UCSD-AML1 (cell line): ENCODE measurements at regions not wholly inside any gene's neighbourhood (a gene's known extent, or its start where the extent isn't known, plus 50 kb on each side); places are given as distances from the start of the nearest gene placed in this dataset.
"Not testable (repeated sequence)": the region's sequence is repeated elsewhere in the genome, so short reads cannot be mapped to it uniquely, and the experiment has no call there.

Source experiments
- DNase-seq: peaks from one replicate; lab custom pipeline; 2025; ENCODE audit not compliant: unreplicated experiment; lab: John Stamatoyannopoulos, UW

DNA sequence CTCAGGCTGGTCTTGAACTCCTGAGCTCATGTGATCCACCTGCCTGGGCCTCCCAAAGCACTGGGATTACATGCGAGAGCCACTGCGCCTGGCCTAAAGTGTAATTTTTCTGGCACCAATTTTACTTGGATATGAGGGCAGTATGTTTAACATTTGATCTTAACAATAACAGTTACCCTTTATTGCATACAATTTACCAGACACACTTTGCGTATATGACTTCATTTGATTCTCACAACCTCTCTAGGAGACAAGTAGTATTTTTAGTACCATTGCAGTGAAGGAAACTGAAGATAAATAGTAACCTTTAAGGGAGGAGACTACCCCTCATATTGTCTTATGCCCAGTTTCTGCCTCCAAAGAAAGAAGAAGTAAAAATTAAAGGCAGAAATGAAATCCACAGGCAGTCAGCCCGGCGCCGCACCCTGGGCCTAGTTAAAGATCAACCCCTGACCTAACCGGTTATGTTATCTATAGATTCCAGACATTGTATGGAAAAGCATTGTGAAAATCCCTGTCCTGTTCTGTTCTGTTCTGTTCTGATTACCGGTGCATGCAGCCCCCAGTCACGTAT is 54.0 kb downstream of the CYP26A1 start:
- DNase-seq = not testable (repeated sequence)

DNA sequence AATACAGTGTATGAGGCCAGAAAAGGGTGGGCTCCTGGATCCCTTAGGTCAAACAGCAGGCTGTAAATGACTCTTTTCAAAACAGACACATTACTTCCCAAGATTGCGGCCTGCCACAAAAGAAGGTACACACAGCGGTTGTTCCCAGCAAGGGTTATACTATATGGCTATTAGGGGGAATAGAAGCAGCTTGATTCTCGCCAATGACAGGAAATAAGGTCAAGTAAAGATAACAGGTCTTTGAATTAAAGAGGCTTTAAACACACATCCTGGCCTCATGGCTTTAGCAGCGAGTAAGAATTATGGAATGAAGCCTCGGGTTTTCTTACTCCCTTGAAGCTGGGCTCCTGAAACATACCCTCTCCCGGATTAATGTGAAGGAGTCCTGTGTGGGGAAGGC is 58.3 kb downstream of the CYP26A1 start:
- no peak for DNase-seq

DNA sequence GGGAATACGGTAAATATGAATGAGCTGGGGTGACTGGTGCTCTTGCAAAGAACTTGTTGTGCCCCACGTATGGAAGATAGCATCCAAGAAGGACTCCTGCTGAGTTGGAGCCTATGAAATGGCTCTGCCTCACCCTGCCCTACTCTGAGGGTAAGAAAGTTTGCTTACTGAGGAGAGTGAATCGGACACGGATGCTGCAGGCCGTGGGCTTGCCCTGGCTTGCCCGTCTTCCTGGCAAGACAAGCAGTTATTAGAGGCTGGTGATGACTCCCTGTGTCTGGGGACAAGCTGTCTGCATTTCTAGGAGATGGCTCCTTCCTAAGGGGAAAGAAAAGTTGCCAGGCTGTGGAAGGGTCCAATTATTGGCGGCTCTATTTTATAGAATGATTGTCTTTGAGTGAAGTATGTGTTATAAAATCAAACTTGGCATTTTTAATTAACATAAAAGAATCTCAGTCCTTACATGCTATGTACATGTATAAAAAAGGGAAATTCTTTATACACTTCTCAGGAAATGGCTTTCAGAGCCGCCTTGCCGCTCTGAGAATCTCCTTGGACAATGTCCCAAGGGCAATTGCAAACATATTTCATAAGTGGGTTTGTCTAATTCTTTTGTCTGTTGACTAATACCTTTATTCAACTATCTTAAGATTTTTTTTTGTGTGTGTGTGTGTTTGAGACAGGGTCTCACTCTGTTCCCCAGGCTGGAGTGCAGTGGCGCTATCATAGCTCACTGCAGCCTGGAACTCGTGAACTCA is 64.6 kb downstream of the CYP26A1 start:
- no peak for DNase-seq

DNA sequence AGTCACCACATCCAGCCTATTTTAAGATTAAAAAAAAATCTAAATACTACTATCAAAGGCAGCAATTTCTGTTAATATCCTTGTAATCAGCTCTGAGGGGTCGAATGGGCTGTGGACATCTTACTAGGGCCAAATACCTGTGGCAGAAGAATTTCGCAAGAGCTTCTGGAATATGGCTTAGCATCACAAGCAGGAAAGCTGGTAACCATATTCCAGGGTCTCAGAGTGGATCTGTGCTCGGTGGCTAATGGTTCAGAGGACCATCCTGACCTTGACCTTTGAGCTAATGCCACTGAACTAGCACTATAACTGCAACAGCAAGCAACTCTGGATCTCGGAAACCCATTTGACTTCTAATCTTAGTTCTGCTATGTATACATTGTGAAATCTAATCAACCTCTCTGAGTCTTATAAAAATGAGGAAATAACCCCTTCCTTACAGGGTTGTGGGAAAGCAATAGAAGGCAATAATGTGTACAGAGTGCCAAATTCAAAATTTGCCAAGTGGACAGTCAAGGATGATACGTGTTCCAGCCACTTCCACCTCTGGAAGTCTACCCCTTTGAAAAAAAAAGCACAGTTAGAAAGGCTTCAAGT is 65.5 kb downstream of the CYP26A1 start:
- no peak for DNase-seq

DNA sequence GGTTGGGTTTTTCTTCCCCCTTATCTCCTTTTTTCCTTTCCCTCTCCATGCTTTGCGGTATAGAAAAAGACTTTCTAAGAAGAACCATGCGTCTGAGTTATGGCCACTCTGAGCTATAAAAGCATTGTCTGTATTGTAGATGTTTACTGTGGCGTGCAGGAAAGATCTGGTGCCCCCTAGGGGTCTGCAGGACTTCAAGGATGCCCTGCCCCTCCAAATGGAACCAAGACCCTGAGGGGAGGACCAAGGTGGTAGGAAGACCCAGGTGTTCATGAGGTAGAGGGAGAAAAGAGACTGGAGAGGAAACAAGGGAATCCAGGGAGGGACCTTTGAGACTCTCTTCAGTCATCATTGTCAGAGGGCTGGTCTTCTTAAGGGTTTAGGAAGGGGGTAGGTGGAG is 68.8 kb downstream of the CYP26A1 start:
- DNase-seq = no peak

DNA sequence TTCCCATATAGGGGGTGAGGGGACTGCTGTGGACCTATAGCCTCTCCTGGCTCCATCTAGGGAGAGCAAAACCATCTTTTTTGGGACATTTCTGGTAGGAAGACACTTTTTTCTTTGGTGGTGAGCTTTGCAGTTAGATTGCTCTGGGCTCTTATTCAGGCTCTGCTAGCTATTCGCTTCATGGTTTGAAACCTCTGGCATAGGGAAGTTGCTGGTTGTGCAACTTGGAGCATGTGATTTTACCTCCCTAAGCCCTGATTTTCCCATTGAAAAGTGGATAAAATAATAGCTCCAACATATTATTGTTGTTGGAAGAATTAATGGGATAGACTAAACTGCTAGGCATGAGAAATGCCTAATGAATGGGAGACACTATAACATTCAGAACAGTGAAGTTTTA is 69.6 kb downstream of the CYP26A1 start:
- no peak for DNase-seq

DNA sequence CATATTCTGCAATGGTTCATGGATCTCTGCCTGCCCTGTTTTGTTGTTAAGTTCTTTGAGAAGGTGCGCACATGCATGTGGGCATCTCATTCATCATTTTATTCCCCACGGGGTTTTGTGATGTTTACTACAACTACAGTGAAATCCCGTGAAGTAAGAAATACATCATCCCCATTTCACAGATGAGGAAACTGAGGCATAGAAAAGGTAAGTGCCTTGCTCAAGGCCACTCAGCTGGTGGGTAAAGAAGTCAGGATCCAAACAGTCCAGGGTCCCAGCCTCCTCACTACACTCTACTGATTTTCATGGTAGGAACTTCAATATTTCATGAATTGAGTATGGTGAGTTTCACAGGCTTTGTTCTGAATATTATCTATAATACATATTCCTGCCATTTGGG is 72.6 kb downstream of the CYP26A1 start:
- DNase-seq = no peak

DNA sequence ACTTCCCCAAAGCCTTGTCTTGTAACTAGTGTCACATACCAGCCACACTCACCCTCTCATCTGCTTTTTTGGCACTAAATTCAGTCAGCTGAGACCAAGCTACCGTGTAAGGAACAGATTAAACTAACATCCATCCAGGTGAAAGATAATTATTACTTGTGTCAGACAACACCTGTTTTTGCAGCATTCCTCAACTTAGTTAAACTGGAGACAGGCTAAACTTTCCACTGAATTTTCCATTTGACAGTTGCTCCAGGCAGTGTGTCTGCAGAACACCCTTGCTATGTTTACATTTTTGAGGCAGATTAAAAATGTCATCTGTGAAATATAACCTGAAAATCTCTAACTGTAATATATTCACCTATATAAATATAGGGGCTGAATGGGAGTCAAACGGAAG is 73.6 kb downstream of the CYP26A1 start:
- DNase-seq = no peak

DNA sequence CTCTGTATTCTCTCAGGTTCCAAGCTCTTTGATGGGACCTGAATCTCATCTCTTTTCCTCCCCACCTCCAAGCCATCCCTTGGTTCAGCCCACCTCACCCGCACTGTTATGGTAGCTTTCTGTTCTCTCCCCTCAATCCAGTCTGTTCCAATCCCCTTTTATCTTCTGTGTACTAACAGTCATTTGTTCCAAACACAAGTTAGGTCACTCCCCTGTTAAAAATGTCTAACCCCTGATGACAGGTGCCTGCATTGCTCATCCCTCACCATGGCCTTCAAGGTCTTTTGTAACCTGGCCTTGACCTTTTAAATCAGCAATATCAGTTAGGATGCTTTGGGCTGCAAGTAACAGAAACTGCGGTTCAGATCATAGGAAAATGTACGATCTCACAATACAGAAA is 74.8 kb downstream of the CYP26A1 start:
- no peak for DNase-seq

DNA sequence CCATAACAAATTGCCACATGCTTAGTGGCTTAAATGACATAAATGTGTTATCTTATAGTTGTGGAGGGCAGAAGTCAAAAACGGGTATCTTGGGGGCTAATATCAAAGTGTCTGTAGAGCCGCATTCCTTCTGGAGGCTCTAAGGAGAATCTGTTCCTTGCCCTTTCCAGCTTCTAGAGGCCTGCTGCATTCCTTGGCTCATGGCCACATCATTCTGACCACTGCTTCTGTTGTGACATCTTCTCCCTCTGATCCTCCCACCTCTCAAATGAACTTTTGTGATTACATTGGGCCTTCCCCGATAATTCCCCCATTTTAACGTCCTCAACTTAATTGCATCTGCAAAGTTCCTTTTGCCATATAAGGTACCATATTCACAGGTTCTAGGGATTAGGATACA is 76.1 kb downstream of the CYP26A1 start:
- DNase-seq = no peak

DNA sequence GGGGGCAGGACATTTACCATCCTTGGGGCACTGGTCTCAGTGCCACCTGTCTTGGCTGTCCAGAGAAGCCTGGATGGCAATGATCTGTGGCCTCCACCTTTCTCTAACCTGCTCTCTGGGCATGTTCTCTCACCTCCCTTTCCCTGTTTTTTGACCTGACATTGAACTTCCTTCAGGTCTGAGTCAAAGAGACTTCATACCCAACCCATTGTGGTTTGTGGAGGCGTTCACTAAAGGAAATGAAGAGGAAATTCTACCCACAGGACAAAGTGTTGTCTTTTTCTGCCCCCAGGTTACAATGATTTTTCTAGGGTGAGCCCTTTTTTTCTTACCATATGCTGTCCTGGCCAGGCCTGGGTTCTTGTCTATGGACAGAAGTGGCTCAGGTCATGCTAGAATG is 76.6 kb downstream of the CYP26A1 start:
- no peak for DNase-seq

DNA sequence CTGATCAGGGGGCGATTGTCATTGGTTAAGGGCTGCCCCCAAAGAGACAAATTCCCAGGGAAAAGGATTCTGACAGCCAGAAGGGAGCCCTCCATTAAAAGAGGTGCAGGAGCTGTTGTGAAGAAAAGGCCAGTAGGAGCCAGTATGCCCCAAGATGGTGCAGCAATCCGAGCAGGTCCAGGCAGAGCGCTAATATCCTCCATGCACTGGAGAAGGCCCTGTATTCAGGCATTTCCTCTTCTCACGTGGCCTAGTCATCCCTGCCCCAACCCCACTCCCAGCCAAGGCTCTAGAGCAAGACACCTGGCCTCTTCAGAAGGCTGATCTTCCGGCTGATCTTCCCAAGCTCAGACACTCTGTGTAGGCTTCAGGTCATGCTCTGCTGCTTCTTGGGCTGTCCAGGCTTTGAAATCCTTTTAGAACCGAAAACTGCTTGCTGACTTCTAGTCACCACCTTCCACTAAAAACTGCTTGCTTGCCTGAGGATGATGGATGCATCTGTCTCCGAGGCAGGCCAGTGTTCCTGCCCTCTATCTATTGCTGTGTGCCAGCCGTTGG is 77.4 kb downstream of the CYP26A1 start:
- DNase-seq = no peak

DNA sequence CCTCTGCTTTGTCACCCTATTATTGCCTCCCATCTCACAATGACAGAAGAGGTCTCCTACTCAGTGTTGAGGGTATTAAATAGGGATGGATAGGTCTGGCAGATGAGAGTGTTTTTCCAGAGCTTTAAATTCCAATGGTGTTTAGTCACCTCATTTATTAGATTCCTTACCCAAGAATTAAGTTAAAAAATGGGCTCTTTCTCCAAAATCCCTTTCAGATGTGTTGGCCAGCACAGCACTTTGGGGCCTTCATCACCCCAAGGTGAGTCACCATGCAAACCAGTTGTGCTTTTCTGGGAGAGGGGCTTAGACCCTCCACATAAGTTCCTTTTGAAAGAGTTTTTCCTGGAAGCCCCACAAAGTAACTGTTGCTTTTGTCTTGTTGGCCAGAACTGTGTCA is 78.4 kb downstream of the CYP26A1 start:
- DNase-seq = no peak

DNA sequence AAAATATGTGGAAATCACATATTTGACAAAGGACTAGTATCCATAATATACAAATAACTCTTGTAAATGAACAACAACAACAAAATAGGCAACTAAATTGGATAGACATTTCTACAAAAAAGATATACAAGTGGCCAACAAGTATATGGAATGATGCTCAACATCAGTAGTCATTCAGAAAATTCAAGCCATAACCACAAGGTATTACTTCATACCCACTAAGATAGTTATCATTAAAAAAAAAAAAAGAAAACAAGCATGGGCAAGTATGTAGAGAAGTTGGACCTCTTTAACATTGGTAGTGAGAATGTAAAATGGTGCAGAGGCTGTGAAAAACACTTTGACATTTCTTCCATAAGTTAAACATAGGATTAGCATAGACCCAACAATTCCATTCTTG is 80.8 kb downstream of the CYP26A1 start:
- DNase-seq = no peak

DNA sequence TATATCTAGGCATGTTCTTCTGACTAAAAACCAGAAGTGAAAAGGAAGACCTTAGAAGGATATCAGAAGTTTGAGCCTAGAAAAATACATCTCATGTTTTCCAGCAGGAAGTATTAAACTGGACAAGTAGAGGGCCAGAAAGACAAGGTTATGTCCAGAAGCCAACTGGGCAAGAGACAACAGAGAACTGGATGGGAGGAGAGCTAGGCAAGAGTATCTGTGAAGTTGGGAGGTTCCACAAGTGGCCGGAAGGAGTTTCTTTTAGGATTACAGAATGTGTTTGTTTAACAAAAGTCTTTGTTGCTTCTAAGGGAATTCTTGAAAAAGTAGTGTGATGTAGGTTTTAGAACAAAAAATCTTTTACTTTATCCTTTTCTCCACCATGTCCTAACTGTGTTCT is 86.4 kb downstream of the CYP26A1 start:
- no peak for DNase-seq

DNA sequence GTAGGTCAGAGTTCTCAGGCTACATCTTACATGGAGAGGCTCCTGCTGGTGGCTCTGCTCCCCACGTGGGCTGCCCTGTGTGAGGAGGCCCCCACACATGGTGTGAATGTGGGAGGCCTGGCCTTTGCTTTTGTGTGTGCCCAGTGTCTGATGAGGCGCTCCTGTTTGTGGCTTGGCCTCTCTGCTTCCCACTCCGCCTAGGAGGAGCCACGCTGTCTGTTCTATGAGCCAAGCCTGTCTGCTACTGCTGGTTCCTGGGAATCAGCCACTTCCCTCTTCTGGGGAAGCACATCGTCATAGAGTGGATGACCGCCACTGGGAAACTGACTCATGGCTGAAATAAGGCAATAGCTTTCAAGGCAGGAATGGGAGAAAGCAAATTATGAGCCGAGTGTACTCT is 87.1 kb downstream of the CYP26A1 start:
- peak; percentile 37 for DNase-seq

DNA sequence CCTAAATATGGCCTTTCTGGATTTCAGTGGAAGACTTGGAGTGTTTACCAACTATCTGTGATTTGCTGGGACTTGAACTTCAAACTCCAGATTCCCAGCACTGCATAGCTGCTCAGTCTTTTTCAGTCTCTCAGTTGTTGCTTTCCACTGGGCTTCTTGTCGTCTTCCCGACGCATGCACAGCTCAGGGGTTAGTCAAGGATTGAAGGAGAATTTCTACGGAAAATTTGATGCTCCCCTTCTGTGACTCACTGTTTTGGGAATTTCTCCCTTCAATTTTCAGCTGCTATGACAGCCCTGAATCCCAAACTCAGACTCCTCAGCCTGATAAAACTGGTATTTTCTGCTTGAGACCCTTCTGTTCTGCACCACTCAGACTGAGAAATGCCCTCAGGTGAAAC is 91.7 kb downstream of the CYP26A1 start:
- no peak for DNase-seq

DNA sequence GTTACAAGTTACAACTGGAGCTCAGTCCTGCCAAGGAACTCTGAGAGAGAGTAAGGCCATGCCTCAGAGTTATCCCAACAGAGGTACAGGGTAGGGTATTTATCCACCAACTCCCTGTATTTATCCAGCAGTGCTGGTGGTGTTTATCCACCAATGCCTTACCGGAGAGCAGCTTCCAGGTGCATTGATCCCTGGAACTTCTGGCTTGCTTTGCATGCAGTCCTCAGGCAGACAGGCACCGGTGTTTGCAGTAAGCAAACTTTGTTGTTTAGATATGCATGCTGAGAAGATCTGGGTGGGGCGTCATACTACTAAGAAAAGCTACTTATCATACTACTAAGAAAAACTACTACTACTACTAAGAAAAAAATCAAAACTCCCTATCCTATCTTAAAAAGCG is 92.4 kb downstream of the CYP26A1 start:
- DNase-seq = no peak

DNA sequence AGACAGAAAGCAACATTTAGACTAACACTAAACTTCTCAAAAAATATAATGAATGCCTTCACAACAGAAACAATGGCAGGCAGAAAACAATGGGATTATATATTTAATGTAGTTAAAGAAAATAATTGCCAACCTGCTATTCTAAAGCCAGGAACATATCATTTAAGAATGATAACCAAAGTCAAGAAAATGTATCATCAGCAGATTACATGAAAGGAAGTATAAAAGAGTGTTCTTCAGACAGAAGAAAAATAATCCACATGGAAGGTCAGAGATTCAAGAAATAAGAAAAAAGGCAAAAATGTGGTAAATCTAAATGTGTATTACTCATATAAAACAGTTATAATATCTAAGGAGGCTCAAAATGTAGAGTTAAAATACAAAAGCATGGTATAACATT is 98.1 kb downstream of the CYP26A1 start:
- DNase-seq = no peak

DNA sequence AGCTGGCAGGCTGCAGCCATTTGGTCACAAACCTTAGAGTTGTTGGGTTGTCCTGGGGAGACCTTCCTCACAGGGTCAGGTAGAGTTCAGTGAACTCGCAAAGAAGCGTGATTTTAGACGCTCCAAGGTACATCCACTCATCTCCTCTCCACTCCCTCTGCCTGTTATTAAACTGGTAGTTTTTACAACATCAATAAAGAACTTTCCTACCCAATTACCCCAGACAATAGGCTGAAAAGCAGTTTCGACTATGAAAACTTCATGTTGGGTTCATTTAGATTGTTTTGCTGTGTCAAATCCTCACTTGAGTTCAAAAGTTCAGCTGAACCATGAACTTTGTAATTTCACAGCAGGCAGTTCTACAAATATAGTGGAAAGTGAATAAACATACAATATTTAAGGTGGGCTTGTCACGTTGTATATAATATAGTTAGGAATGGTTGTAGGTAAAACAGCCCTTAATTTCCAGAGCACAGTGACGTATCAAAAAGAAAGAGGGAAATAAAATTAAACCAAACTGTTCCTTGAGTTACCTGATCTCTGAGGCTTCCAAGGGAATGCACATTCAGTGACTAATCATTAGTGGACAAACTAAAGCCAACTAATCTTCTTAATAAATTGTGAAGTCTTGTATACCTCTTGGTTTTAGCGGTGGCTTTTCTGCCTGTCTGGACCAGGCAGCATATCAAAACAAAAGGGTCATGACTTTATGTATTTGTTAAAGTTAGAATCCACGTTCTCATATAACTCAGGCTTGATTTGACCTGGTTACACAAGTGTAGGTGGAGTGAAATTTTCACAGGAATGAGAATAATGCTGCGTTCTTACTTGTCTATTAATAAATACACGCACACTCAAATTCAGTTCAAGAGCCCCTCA is 100.5 kb downstream of the CYP26A1 start:
- DNase-seq = no peak

DNA sequence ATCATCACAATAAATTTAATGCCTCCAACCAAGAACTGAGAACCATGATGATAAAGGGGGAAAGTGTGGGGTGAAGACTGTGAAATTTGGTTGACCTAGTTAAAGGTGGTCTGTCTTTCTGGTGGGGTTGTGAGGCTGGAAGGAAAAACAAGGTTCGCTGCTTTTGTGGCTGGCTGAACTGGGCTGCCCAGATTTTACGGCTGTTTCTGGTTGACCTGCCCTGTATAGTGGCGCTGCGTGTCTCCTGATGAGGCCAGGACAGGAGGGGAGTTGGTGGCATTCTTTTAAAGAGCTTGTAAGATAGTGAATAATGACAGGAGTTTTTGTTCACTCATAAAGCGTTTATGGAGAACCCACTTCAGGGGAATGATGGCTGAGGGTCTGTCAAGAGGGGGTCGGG is 101.8 kb downstream of the CYP26A1 start:
- no peak for DNase-seq
